GM21528 (cell line): ENCODE measurements at regions not wholly inside any gene's neighbourhood (a gene's known extent, or its start where the extent isn't known, plus 50 kb on each side); places are given as distances from the start of the nearest gene placed in this dataset.
"Not testable (repeated sequence)": the region's sequence is repeated elsewhere in the genome, so short reads cannot be mapped to it uniquely, and the experiment has no call there.

ENCODE experiments used
- ATAC-seq: cut with Tn5 transposase; IDR thresholded peaks from one replicate; pipeline ENCODE4 v1.9.1; 2021; ENCODE audit warnings: mild to moderate bottlenecking, moderate library complexity; ENCODE audit not compliant: unreplicated experiment, low FRiP score

DNA sequence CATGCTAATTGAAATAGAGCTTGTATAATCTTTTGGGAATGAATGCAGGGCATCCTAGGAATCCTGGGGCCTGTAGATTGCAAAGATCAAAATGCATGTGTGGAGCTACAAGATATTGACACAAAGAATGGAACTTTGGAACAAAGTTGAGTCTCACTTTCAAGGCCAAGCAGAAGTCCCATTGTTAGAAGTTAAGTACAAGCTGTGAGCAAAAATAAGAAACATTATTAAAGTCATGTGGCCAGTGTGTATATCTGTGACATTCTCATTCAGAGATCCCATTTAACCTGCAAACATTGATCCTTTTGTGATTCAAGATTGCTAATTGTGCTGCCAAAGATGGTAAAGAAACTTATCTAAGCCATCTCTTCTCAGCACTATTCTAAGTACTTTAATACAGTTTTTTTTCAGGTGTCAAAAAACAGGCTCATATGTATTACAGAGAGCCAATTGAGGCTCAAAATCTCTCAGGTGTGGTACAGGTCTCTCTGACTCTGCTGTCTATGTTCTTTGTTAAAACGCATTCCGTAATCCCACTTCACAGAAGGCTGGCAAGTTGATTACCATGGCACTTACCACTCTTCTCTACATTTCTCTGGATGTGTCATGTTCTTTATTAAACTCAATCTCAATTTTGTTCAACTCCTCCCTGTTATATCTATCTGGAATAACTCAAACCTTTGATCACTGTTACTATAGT is 704.4 kb upstream of the NEGR1 start:
- no peak for ATAC-seq

DNA sequence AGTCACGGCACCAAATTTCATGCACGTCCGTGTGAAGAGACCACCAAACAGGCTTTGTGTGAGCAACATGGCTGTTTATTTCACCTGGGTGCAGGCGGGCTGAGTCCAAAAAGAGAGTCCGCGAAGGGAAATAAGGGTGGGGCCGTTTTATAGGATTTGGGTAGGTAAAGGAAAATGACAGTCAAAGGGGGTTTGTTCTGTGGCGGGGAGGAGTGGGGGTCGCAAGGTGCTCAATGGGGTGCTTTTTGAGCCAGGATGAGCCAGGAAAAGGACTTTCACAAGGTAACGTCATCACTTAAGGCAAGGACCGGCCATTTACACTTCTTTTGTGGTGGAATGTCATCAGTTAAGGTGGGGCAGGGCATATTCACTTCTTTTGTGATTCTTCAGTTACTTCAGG is 702.7 kb upstream of the NEGR1 start:
- ATAC-seq, result not testable (repeated sequence)

GRCh38 chr1:72983011-72983410 is 700.7 kb upstream of the NEGR1 start:
- ATAC-seq, result not testable (repeated sequence)

DNA sequence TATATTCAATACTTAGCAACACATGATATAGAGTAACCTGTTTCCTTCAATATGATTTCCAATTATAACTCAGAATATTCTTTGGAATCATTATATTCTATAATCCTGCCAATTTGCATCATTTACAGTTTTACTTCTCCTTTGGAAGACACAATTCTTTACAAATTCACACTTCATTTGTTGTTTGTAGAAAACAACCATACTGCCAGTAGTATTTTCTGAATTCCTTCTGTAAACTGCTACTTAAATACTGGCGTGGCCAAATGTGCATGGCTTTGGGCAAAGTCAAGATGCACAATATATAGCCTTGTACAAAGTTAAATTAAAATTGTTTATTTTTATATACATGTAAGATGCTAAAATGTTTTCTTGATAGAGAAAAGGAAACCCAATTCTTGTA is 687.1 kb upstream of the NEGR1 start:
- ATAC-seq, result no peak

GRCh38 chr1:72954943-72955342 is 672.6 kb upstream of the NEGR1 start:
- ATAC-seq, result no peak

DNA sequence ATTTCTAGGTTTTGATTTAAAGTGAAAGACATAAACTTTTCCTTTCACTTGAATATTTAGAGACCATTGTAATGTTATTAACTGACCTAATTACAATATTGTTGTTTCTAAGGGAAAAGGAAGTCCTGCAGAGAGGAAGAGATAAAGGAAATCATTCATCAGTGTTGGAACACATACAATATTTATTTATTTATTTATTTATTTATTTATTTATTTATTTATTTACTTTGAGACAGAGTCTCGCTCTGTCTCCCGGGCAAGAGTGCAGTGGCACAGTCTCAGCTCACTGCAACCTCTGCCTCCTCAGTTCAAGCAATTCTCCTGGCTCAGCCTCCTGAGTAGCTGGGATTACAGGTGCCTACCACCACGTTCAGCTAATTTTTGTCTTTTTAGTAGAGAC is 668.6 kb upstream of the NEGR1 start:
- not testable (repeated sequence) for ATAC-seq

GRCh38 chr1:72946903-72947499 is 664.7 kb upstream of the NEGR1 start:
- no peak for ATAC-seq

DNA sequence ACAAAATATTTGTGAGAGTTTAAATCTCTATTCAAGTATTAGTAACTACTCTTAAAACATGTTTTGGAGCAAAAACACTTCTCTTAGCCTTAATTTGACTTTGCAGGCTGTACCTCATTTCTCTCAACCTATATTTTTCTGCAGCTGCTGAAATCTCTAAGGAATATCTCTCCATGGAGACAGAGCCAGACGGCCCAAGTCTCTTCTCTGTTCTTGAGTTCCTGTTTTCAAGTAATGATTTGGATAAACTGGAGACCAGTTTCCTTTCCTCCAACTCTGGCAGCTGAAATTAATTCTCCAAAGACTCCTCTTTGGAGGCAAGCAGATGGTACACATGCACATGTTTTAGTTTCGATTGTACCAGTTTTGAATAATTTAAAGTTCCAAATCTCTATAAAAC is 659.7 kb upstream of the NEGR1 start:
- ATAC-seq, result no peak

DNA sequence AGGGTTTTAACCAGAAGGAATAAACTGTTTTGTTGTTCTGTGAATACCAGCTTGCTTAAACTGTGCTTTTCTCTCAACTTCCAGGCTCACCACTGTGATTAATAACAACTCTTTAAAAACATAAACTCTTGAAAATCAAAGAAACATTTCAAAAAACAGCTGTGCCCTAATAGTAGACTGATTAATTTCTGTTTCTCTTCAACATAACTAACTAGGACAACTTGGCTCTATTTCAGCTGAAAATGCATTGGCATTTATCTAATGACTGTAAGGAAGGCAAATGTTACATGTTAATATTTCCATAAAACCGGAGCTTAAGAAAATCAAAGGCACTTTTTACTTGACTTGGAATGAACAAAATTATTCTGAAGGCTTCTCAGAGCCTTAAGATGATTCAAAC is 656.1 kb upstream of the NEGR1 start:
- ATAC-seq, result no peak

GRCh38 chr1:72937905-72938304 is 655.6 kb upstream of the NEGR1 start:
- ATAC-seq, result no peak

- ATAC-seq, result no peak
These were observed 654.6 kb upstream of the NEGR1 start for GRCh38 chr1:72936942-72937341.

GRCh38 chr1:72936151-72936740 is 653.9 kb upstream of the NEGR1 start:
- no peak for ATAC-seq

DNA sequence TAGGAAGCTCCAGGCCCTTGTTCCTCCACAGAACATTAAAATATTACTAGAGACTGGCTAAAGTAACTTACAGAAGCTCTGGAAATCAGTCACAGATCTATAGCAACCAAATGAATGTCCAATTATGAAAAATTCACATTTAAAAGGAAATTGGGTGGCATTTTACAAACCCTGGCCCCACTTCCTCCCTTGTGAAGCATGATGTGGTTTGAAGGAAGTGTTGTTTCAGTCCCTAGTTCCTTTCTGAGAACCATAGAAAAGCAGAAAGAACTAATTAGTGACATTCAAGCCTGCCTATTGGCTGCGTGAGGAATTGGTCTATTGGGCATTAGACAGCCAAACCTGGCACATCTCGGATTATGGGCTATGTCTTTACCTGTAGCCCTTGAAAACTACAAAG is 649.7 kb upstream of the NEGR1 start:
- ATAC-seq, result no peak

- ATAC-seq, result no peak
These were observed 648.2 kb upstream of the NEGR1 start for GRCh38 chr1:72930528-72930927.

GRCh38 chr1:72918940-72919339 is 636.6 kb upstream of the NEGR1 start:
- no peak for ATAC-seq

DNA sequence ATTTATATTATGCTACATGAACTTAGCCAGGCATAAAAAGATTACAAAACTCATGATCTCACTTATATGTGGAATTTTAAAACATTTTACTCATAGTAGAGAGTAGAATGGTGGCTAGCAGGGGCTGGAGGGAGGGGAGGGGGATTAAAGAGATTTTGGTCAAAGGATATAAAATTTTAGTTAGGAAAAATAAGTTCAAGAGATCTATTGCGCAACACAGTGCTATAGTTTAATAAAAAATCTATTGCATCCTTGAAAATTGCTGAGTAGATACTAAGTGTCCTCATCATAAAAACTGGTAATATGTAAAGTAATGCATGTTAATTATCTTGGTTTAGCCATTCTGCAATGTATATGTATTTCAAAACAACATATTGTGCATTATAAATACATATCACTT is 635.6 kb upstream of the NEGR1 start:
- ATAC-seq, result no peak

DNA sequence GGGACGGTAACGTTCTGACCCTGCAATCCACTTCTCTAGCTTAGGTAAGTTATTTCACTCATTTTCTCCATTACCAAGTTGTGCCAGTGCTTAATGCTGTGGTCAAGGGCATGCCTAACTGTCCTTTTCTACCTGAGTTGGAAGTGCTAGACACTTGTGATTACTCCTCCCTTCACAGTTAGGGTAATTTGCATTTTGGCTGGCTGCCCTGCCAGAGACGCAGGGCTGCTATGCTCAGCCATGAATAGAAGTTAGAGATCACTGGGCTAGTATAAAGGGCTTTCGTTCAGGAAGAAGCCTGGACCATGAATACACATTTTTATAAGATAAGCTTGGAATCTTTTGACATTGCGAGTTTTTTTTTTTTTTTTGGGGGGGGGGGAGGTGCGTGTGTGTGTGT is 633.2 kb upstream of the NEGR1 start:
- ATAC-seq, result no peak

GRCh38 chr1:72911656-72912055 is 629.3 kb upstream of the NEGR1 start:
- no peak for ATAC-seq

GRCh38 chr1:72896256-72896655 is 613.9 kb upstream of the NEGR1 start:
- ATAC-seq, result no peak

DNA sequence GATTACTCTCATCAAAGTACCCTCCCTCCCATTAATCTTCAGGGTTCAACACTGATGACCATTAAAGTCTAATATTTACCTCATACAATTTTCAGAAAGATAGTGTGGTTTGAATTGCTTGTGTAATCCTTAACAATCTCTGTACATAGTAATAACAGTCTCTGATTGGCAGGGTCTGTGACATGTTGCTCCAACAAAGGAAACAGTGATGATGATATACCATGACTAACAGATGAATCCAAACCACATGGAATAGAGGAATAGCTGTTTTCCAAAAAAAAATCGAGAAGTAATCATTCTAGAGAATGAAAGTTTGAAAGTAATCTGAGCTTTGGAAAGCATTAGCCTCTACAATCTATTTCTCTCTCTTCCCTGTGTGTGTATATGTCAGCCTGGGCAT is 610.1 kb upstream of the NEGR1 start:
- no peak for ATAC-seq

DNA sequence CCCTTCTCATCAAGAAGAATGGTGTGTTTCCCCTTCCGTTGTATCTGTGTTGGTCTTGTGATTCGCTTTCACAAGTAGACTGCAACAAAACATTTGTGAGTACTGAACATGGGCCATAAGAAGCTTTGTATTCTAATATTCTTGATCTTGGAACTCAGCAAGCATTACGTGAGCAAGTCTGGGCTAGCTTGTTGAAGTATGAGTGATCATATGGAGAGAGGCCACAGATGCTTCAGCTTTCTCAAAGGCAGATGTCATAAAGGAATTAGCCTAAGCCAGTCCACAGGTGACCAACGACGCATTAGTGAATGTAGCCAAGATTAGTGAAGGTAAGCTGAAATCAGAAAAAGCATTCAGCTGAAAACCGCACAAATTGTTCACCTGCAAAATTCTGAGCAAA is 609.6 kb upstream of the NEGR1 start:
- ATAC-seq, result no peak

GRCh38 chr1:72885841-72886240 is 603.5 kb upstream of the NEGR1 start:
- ATAC-seq, result no peak
